Heart left ventricle (tissue), 16 donors: ENCODE measurements at regions not wholly inside any gene's neighbourhood (a gene's known extent, or its start where the extent isn't known, plus 50 kb on each side); places are given as distances from the start of the nearest gene placed in this dataset.

Experiments used
- ATAC-seq, 4 donors: fragments of 200-7000 bp; cut with Tn5 transposase; one replicate each; pipeline ENCODE4 v1.9.1; 2020 to 2022; ENCODE audit warnings: moderate library complexity in 4 of 4, mild to moderate bottlenecking in 3 of 4, moderate number of reproducible peaks in 1 of 4
- DNase-seq, 5 donors: peaks; one replicate each; pipeline ENCODE4 v3.0.0-alpha.2; 2020
- H3K27ac ChIP-seq, 12 donors: fragments of 200-600 bp; sonication (generic) in 4 of 12; one replicate each; pipeline versions ENCODE4 v1.5.0 to v1.8.0; 2016 to 2022; ENCODE audit warnings: mild to moderate bottlenecking in 2 of 12
- H3K27me3 ChIP-seq, 9 donors: fragments of 200-600 bp; sonication (generic) in 2 of 9; one replicate each; pipeline versions ENCODE4 v1.5.1 to v1.8.0; 2016 to 2022; ENCODE audit warnings: mild to moderate bottlenecking in 3 of 9
- H3K36me3 ChIP-seq, 9 donors: fragments of 200-600 bp; sonication (generic) in 2 of 9; one replicate each; pipeline versions ENCODE4 v1.5.0 to v1.8.0; 2018 to 2022; ENCODE audit warnings: mild to moderate bottlenecking in 2 of 9
- H3K4me1 ChIP-seq, 12 donors: fragments of 200-600 bp; sonication (generic) in 4 of 12; one replicate each; pipeline versions ENCODE4 v1.5.0 to v1.8.0; 2016 to 2022; ENCODE audit warnings: mild to moderate bottlenecking in 3 of 12
- H3K4me3 ChIP-seq, 12 donors: fragments of 200-600 bp; sonication (generic) in 4 of 12; one replicate each; pipeline versions ENCODE4 v1.5.0 to v1.8.0; 2017 to 2022; ENCODE audit warnings: mild to moderate bottlenecking in 9 of 12, moderate library complexity in 4 of 12
- H3K9me3 ChIP-seq, 12 donors: fragments of 200-600 bp; sonication (generic) in 4 of 12; one replicate each; pipeline versions ENCODE4 v1.5.0 to v1.8.0; 2016 to 2022; ENCODE audit warnings: mild to moderate bottlenecking in 1 of 12
- CTCF ChIP-seq, 12 donors: fragments of 200-600 bp; sonication (generic) in 4 of 12; IDR thresholded peaks; one replicate each; pipeline versions ENCODE4 v1.5.0 to v1.8.0; 2018 to 2022; ENCODE audit warnings: antibody characterized with exemption in 12 of 12, mild to moderate bottlenecking in 5 of 12
- POLR2A ChIP-seq, 2 donors: fragments of 450-650 bp; IDR thresholded peaks; one replicate each; pipeline ENCODE4 v1.6.1; 2017; ENCODE audit warnings: antibody characterized with exemption in 2 of 2, mild to moderate bottlenecking in 2 of 2, moderate library complexity in 2 of 2
- WGBS, 4 donors: extraction: QIAGEN DNeasy Blood & Tissue Kit in 2 of 4; methylation state at CpG; one replicate each; pipeline versions ENCODE4 v1.1.5 to v1.1.7; 2013 to 2018; 5-methylcytosine and 5-hydroxymethylcytosine counted together
- intact Hi-C, 10 donors: fragments of 100-400 bp; cut with DNase I; formaldehyde crosslinking; loops; one replicate each; pipeline versions ENCODE4 v1.11.1 to v1.14.2; 2022
- donor health status: ischemic (EF 13 %, LVEDD 7.1; RV severe dilation, severe dysfunction).
- donor health status: healthy with polysubstance abuse.
- donor health status: DM: no; HTN: yes; CAD: no.
- donor health status: DM: no; HTN: no; CAD: no.
- donor health status: ischemic (EF 25% LVEDD 6.9; RV normal size, moderate dysfunction).
- donor health status: ischemic (EF 25% LVEDD 5.7; RV mildly dilated, moderate dysfunction).
- donor health status: healthy.
- donor health status: DM: yes; HTN: yes; CAD: no.
- donor health status: ischemic (EF 35%, LVEDD 5.7; RV mildly dilated, moderate dysfunction).
- donor health status: nonischemic (EF 11% LVEDD 7.7; RV severe dilation, severe dysfunction).
- donor health status: DM: yes; HTN: yes; CAD: no.
- donor health status: PGD.
- donor health status: ischemic (EF 29% LVEDD 5.4; RV normal size, mild dysfunction).
- donor health status: nonischemic (EF 23%, LVEDD 6.1; RV moderate dilation, normal function).

- TF ChIP-seq POLR2A (IDR thresholded peaks at IDR 0.05) = no peak
- TF ChIP-seq CTCF (IDR thresholded peaks at IDR 0.05) = no peak
- peak in 1 of 5 donors; percentile 7 for DNase-seq
- intact Hi-C loops = no loop called here
- H3K4me3 ChIP-seq = no peak overlapping the region
- H3K4me1 ChIP-seq = peaks cover 0 to 68% (median 5%) of the 10 kb centered on the region in 12 donors
- ATAC-seq = no peak
- H3K9me3 ChIP-seq = no peaks in the 10 kb centered on the region
- H3K27me3 ChIP-seq = no peaks in the 10 kb centered on the region
- H3K27ac ChIP-seq = no peak overlapping the region
- no peaks in the 10 kb centered on the region for H3K36me3 ChIP-seq
- WGBS, 4 donors = 91 to 95% (median 94%) methylated on average over 12 of the region's 12 CpGs
These were observed 74.8 kb downstream of the CEBPB start for GRCh38 chr20:50265245-50265946.

- H3K36me3 ChIP-seq = no peaks in the 10 kb centered on the region
- H3K4me3 ChIP-seq = no peak overlapping the region
- peak in 2 of 5 donors; percentile 14 to 16 for DNase-seq
- TF ChIP-seq POLR2A (IDR thresholded peaks at IDR 0.05) (no peak), CTCF (IDR thresholded peaks at IDR 0.05) (no peak)
- peak in 2 of 4 donors; percentile 7 to 19 for ATAC-seq
- intact Hi-C loops = no loop called here
- peaks cover 0 to 68% (median 5%) of the 10 kb centered on the region in 12 donors for H3K4me1 ChIP-seq
- H3K27ac ChIP-seq = peak overlapping the region in 2 of 12 donors; percentile 5 to 94
- WGBS, 4 donors = 83 to 88% (median 87%) methylated on average over 10 of the region's 10 CpGs
- H3K9me3 ChIP-seq = no peaks in the 10 kb centered on the region
- no peaks in the 10 kb centered on the region for H3K27me3 ChIP-seq
These were observed 75.8 kb downstream of the CEBPB start for GRCh38 chr20:50266293-50267040.

GRCh38 chr20:50267041-50267865 is 76.6 kb downstream of the CEBPB start:
- Histone ChIP-seq H3K27ac (peak overlapping the region in 2 of 12 donors; percentile 7 to 94), H3K4me1 (peaks cover 0 to 73% (median 5%) of the 10 kb centered on the region in 12 donors), H3K27me3 (no peaks in the 10 kb centered on the region), H3K9me3 (no peaks in the 10 kb centered on the region), H3K36me3 (no peaks in the 10 kb centered on the region), H3K4me3 (peak overlapping the region in 1 of 12 donors; percentile 41)
- no peak for TF ChIP-seq POLR2A (IDR thresholded peaks at IDR 0.05)
- TF ChIP-seq CTCF (IDR thresholded peaks at IDR 0.05) = no peak
- 49 to 66% (median 56%) methylated on average over 7 to 21 of the region's 21 CpGs for WGBS, 4 donors
- peak; percentile 16 to 54 (median 32) for ATAC-seq
- DNase-seq = peak in 1 of 5 donors; percentile 54
- intact Hi-C loops = no loop called here
